NCI-H2029 treated with DMSO at 0.1 percent for 48 hours (cell line): ENCODE measurements at regions not wholly inside any gene's neighbourhood (a gene's known extent, or its start where the extent isn't known, plus 50 kb on each side); places are given as distances from the start of the nearest gene placed in this dataset.
A peak's percentile ranks its signal among the peaks of the same experiment; 100 is the strongest.
"Not testable (repeated sequence)": the region's sequence is repeated elsewhere in the genome, so short reads cannot be mapped to it uniquely, and the experiment has no call there.

Source experiments
- DNase-seq: peaks from one replicate; lab custom pipeline; 2025; lab: John Stamatoyannopoulos, UW

- DNase-seq: no peak
These were observed 149.3 kb downstream of the TGFB2 start for GRCh38 chr1:218494449-218494852.

GRCh38 chr1:218495931-218496330 lies 150.8 kb downstream of the TGFB2 start:
- no peak for DNase-seq

- DNase-seq: no peak
These were observed 151.4 kb downstream of the TGFB2 start for GRCh38 chr1:218496561-218496960.

- DNase-seq: no peak
These were observed 153.2 kb downstream of the TGFB2 start for GRCh38 chr1:218498056-218498938.

GRCh38 chr1:218499011-218499691 lies 154.0 kb downstream of the TGFB2 start:
- no peak for DNase-seq

DNA sequence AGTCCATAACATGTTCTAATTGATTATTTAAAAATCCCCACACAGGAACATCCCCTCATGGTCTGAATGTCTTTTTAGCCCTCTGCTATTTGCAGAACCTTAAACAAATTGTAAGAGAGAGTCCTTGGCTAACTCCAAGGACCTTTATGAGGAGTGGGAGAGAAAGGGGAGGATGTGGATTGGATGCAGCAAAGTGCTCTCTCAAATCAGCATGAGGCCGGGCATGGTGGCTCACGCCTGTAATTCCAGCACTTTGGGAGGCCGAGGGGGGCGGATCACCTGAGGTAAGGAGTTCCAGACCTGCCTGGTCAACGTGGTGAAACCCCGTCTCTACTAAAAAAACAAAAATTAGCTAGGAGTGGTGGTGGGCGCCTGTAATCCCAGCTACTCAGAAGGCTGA lies 154.8 kb downstream of the TGFB2 start:
- no peak for DNase-seq

DNA sequence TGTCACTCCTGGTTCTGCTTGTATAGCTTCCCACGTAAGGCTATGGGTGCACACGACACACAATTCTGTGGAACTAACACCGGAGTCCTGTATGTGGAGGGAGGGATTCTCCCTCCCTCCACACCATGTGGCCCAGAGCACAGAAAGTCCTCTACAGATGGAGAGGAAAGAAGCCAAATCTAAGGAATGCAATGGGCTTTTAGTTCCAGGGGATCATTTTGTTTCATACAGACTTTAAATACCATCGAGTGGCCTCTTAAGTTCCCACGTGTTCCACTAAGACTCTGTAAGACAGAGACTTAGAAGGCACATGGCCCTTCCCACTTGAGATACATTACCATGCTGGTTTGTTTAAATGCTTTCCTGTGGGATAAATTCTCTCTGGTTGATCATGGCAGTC lies 156.0 kb downstream of the TGFB2 start:
- DNase-seq: no peak

DNA sequence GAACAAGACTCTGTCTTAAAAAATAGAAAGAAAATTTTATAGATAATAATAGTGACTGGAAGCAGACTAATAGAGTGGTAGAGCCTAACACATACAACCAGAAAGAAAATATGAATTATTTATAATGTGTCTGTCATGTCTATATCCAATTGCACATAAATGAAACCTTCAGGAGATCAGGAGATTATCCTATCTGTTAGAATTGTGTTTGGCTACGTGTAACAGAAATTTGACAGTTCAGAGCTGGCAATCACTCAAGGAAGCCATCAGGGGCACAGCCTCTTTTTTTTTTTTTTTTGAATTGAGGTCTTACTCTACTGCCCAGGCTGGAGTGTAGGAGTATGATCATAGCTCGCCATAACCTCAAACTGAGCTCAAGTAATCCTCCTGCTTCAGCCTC lies 157.2 kb downstream of the TGFB2 start:
- DNase-seq: no peak

GRCh38 chr1:218503102-218503501 lies 158.0 kb downstream of the TGFB2 start:
- DNase-seq: no peak

GRCh38 chr1:218507355-218508002 lies 162.3 kb downstream of the TGFB2 start:
- DNase-seq: no peak

DNA sequence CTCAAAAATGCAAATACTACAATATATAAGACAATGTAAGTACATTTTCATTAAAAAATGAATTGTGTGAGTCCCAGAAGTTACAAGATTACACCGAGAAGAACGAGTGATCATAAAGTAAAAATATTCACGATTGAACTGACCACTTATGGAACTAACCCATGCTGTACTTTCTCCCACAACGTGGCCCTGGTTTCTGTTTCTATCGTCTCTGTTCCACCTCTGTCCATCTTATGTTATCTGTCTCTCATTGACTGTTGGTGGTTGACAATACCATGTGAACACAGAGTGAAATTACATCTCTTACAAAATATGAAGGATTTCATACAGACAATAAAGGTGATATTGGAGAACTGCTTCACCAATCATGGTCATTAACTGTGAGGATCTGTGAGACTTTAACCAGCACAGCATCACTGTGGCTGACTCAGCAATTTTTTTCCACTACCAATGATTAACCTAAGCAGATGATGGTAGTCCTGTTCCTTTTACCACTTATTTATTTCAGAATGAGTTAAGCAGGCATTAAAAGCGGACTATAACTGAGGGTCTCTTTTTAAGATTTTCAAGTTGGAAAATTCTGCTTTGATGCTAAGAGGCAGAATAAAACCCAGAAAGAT lies 165.1 kb downstream of the TGFB2 start:
- no peak for DNase-seq

- DNase-seq: no peak
These were observed 168.2 kb downstream of the TGFB2 start for GRCh38 chr1:218513328-218513727.

DNA sequence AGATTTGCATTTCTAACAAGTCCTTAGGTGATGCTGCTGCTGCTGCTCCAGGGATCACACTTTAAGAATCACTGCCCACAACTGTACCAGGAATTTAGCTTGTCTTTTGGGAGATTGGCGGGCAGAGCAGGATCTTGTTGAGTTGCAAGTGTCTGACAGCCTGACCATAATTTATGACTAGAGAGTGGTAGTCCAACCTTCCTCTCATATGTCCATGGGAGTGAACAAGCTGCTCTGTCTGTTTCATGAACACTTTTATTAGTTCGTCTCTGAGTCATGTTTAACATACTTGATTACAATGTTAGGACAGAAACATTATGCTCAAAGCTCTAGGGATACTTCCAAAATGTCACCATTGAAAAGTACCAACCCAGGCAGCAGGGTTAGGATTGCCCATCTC lies 169.6 kb downstream of the TGFB2 start:
- no peak for DNase-seq

DNA sequence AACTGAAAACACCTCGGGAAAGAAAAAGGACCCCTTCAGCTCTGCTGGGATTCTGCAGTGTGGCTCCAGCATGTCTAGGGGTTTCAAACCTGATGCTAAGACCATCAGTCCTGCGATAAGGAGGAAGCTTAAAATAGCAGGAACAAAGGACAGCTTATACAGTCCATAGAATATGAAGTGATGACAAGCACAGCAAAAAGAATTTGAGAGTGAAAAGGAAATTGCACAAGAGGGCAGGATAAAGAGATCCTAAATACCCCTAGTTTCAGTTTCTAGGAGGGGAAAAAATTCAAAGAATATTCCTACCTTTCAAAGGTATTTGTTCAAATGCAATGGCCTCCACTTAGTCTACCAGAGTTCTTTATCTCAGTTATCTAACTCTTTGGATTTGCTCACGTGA lies 171.4 kb downstream of the TGFB2 start:
- DNase-seq: no peak

DNA sequence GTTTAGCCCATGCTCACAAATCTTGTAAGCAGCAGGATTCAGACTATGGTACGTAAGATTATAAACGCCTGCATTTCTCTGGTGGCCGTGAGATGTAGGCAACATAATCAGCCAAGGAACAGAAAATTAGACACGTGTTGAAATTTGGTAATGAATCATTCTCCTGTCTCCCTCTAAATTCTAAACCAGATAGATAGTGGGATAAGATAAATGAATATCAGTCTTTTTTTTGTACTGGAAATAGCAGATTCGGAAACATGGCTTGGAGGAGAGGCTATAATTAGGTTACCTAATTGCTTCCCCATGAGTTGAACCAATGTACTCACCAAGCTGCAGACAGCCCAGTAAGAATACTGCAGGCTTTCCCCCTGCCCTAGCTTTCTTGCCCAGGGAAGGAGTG lies 172.3 kb downstream of the TGFB2 start:
- no peak for DNase-seq

DNA sequence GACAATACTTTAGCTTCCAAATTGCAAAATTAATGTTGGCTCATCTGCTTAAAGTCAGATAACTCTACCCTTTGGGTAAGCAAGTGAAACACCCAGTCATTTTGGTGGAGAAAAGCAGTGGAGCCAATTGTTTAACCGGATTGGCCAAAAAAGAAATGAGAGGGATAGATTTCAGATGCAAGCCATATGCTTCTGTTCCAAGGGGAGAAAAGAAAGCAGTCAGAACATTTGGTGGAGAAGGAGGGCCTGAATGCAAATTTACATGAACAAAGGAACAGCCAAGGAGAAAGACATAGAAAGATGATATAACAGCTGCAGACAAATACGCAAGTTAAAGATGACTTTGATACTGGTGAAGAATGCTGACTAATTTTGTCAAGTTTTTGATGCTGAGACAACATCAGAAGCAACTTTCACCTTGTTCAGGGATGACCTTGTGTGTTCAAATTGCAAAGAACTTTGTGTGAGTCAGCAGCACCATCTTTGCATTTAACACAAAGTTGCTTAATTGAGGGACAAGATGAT lies 173.1 kb downstream of the TGFB2 start:
- no peak for DNase-seq

DNA sequence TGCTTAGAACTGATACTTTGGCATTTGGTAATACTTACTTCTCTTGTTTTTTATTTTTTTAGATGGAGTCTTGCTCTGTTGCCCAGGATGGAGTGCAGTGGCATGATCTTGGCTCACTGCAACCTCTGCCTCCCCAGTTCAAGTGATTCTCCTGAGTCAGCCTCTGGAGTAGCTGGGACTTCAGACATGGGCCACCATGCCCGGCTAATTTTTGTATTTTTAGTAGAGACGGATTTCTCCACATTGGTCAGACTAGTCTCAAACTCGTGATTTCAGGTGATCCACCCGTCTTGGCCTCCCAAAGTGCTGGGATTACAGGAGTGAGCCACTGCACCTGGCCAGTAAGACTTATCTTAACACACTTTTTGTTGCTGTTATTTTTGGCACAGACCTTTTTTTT lies 175.5 kb downstream of the TGFB2 start:
- not testable (repeated sequence) for DNase-seq

DNA sequence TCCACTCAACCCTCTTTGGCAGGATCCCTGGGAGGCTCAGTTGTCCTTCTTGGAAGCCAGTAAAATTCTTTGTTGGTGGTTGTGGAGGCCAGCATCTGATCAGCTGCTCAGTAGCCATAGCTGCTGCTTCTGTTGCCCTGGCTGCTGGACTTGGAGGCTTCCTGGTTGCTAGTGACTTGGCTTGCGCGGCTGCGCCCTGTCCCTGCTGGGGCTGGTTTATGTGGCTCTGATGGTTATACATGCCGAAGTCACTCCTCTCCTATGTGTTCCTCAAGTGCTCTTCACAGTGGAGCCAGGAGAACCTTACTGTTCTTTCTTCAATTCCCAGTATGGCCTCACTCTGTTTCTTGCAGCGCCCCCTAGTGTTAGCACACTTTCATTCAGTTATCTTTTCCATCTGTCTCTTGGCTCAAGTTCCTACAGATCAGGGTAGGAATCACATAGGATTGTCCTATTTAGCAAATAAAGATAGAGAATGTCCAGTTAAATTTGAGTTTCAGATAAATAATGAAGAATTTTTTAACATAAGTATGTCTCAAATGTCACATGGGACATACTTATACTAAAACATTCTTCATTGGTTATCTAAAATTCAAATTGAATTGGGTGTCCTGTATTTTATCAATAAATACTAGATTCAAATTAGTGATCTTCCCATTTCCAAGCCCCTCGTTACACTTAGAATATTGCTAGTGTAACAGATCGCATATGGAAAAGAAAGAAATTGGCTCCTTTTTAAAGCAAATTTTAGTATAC lies 176.5 kb downstream of the TGFB2 start:
- peak; percentile 35 for DNase-seq

- no peak for DNase-seq
These were observed 179.4 kb downstream of the TGFB2 start for GRCh38 chr1:218524526-218524925.

- no peak for DNase-seq
These were observed 179.9 kb downstream of the TGFB2 start for GRCh38 chr1:218525031-218525430.

- no peak for DNase-seq
These were observed 180.5 kb downstream of the TGFB2 start for GRCh38 chr1:218525451-218526197.
